ENCODE measurements at regions not wholly inside any gene's neighbourhood (a gene's known extent, or its start where the extent isn't known, plus 50 kb on each side); places are given as distances from the start of the nearest gene placed in this dataset.

DNA sequence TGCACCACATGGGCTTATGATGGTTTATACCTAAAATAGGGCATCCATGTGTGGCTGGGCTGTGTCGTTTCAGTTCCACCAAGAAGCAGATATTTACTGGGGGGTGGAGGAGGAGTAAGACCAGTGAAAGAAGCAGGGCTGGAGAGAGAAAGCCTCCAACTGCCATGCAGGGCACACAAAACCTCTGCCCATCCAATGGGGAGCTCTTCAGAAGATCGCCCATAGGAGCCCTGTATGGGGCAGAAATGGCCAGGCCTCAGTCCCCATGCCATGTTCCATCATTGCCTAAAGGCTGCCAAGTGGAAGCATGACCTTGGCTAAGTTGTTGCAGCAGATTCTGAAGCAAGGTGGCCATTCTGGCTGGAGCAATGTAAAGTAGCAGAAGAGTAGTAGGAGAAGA is 277.0 kb downstream of the MEX3B start:
- TF ChIP-seq, protein P1, sequence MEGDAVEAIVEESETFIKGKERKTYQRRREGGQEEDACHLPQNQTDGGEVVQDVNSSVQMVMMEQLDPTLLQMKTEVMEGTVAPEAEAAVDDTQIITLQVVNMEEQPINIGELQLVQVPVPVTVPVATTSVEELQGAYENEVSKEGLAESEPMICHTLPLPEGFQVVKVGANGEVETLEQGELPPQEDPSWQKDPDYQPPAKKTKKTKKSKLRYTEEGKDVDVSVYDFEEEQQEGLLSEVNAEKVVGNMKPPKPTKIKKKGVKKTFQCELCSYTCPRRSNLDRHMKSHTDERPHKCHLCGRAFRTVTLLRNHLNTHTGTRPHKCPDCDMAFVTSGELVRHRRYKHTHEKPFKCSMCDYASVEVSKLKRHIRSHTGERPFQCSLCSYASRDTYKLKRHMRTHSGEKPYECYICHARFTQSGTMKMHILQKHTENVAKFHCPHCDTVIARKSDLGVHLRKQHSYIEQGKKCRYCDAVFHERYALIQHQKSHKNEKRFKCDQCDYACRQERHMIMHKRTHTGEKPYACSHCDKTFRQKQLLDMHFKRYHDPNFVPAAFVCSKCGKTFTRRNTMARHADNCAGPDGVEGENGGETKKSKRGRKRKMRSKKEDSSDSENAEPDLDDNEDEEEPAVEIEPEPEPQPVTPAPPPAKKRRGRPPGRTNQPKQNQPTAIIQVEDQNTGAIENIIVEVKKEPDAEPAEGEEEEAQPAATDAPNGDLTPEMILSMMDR (conservative IDR thresholded peaks at IDR 0.05; ENCODE audit: low read depth in 2 of 2), result no peak
- TF ChIP-seq, protein P2, sequence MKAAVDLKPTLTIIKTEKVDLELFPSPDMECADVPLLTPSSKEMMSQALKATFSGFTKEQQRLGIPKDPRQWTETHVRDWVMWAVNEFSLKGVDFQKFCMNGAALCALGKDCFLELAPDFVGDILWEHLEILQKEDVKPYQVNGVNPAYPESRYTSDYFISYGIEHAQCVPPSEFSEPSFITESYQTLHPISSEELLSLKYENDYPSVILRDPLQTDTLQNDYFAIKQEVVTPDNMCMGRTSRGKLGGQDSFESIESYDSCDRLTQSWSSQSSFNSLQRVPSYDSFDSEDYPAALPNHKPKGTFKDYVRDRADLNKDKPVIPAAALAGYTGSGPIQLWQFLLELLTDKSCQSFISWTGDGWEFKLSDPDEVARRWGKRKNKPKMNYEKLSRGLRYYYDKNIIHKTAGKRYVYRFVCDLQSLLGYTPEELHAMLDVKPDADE (IDR thresholded peaks at IDR 0.05), result no peak

Data from GM23338 (cell line).